H1 (cell line): ENCODE measurements at regions not wholly inside any gene's neighbourhood (a gene's known extent, or its start where the extent isn't known, plus 50 kb on each side); places are given as distances from the start of the nearest gene placed in this dataset.

Experiments used
- CTCF ChIA-PET: fragments of 300-600 bp; sonication (Branson Sonifier 250); formaldehyde crosslinking; loops from one replicate; lab custom pipeline; 2021; ENCODE audit not compliant: partially characterized antibody; lab: Charles Lee
- POLR2A ChIA-PET: fragments of 300-600 bp; sonication (Branson Sonifier 250); formaldehyde crosslinking; loops from one replicate; lab custom pipeline; 2021; ENCODE audit warnings: inconsistent platforms; ENCODE audit not compliant: partially characterized antibody; lab: Charles Lee
- DNase-seq, 2 experiments: peaks; one replicate each; pipeline versions ENCODE4 v3.0.0 to v3.0.0-alpha.2; 2010 to 2022; ENCODE audit warnings: low spot score in 2 of 2, low read depth in 1 of 2, mixed read lengths in 1 of 2
- FAIRE-seq: peaks from 2 replicates; lab custom pipeline; 2011; peaks lifted over from hg19 to GRCh38; lab: Jason Lieb, UNC
- H2AFZ ChIP-seq: 2 replicates; pipeline ENCODE4 v1.8.1; 2012; ENCODE audit warnings: low read length, inconsistent platforms
- H2AK5ac ChIP-seq: 2 replicates; pipeline ENCODE4 v1.6.1; 2013; ENCODE audit warnings: low read depth, low read length
- H2BK120ac ChIP-seq: replicated peaks from 2 replicates; pipeline ENCODE3; 2013; ENCODE audit warnings: low read depth, low read length, inconsistent platforms
- H2BK12ac ChIP-seq: 2 replicates; pipeline ENCODE4 v1.6.1; 2013; ENCODE audit warnings: low read depth, low read length
- H2BK15ac ChIP-seq: 2 replicates; pipeline ENCODE4 v1.6.1; 2013; ENCODE audit warnings: low read length
- H2BK20ac ChIP-seq: 2 replicates; pipeline ENCODE4 v1.6.1; 2013; ENCODE audit warnings: low read length
- H2BK5ac ChIP-seq: 2 replicates; pipeline ENCODE4 v1.6.1; 2013; ENCODE audit warnings: low read depth, low read length
- H3K14ac ChIP-seq: 2 replicates; pipeline ENCODE4 v1.6.1; 2013; ENCODE audit warnings: inconsistent platforms; ENCODE audit not compliant: insufficient read length
- H3K18ac ChIP-seq: 2 replicates; pipeline ENCODE4 v1.6.1; 2013; ENCODE audit warnings: low read length; ENCODE audit errors: extremely low read depth
- H3K23ac ChIP-seq: 2 replicates; pipeline ENCODE4 v1.6.1; 2013; ENCODE audit warnings: inconsistent platforms; ENCODE audit not compliant: insufficient read length
- H3K23me2 ChIP-seq: 2 replicates; pipeline ENCODE4 v1.6.1; 2013; ENCODE audit warnings: low read depth, low read length
- H3K27ac ChIP-seq: 2 replicates; pipeline ENCODE4 v1.6.1; 2011; ENCODE audit warnings: low read depth, low read length, inconsistent platforms
- H3K27me3 ChIP-seq, 4 experiments: replicated peaks in 1 of 4; 1 replicate in 1 of 4; 2 replicates in 3 of 4; pipeline versions ENCODE4 v1.6.1 to v1.8.1; 2011 to 2013; ENCODE audit warnings: low read length in 3 of 4, mild to moderate bottlenecking in 3 of 4, inconsistent platforms in 2 of 4, mixed read lengths in 2 of 4, moderate library complexity in 1 of 4; ENCODE audit not compliant: control insufficient read depth in 3 of 4, insufficient read depth in 3 of 4; ENCODE audit errors: extremely low read depth in 1 of 4
- H3K36me3 ChIP-seq, 4 experiments: 2 replicates each; pipeline versions ENCODE4 v1.6.1 to v1.8.1; 2011 to 2013; ENCODE audit warnings: mild to moderate bottlenecking in 4 of 4, low read length in 3 of 4, moderate library complexity in 2 of 4, control low read depth in 1 of 4, inconsistent platforms in 1 of 4; ENCODE audit not compliant: insufficient read depth in 4 of 4, control insufficient read depth in 2 of 4
- H3K4ac ChIP-seq: replicated peaks from 2 replicates; pipeline ENCODE3; 2013; ENCODE audit warnings: low read length, low read depth, mixed read lengths, inconsistent platforms; ENCODE audit not compliant: insufficient read length
- H3K4me1 ChIP-seq, 4 experiments: replicated peaks in 1 of 4; 1 replicate in 1 of 4; 2 replicates in 3 of 4; pipeline versions ENCODE4 v1.6.1 to v1.8.1; 2011 to 2013; ENCODE audit warnings: low read length in 3 of 4, inconsistent platforms in 2 of 4, mixed read lengths in 1 of 4; ENCODE audit not compliant: insufficient read depth in 4 of 4, control insufficient read depth in 3 of 4
- H3K4me2 ChIP-seq, 2 experiments: 2 replicates each; pipeline versions ENCODE4 v1.6.1 to v1.8.1; 2011 to 2013; ENCODE audit warnings: low read depth in 2 of 2, low read length in 2 of 2, control low read depth in 1 of 2, inconsistent platforms in 1 of 2, mild to moderate bottlenecking in 1 of 2; ENCODE audit not compliant: insufficient read depth in 1 of 2
- H3K4me3 ChIP-seq, 4 experiments: fragments of 200-600, 300-600 bp in 1 of 4; sonication (generic), shearing (Covaris generic), sonication (Bioruptor Twin) in 1 of 4; 2 replicates each; pipeline versions ENCODE4 v1.5.1 to v1.8.1; 2011 to 2016; ENCODE audit warnings: low read length in 4 of 4, low read depth in 3 of 4, control low read depth in 2 of 4, inconsistent platforms in 2 of 4, mild to moderate bottlenecking in 2 of 4, mixed read lengths in 1 of 4, moderate library complexity in 1 of 4; ENCODE audit not compliant: insufficient read depth in 2 of 4; ENCODE audit errors: extremely low read depth in 1 of 4
- H3K56ac ChIP-seq: replicated peaks from 2 replicates; pipeline ENCODE3; 2013; ENCODE audit warnings: low read depth, mild to moderate bottlenecking, mixed read lengths, low read length, inconsistent platforms; ENCODE audit not compliant: insufficient read length
- H3K79me1 ChIP-seq: 2 replicates; pipeline ENCODE4 v1.6.1; 2013; ENCODE audit warnings: low read depth, low read length, control low read depth
- H3K79me2 ChIP-seq, 2 experiments: 2 replicates each; pipeline versions ENCODE4 v1.6.1 to v1.8.1; 2012 to 2013; ENCODE audit warnings: low read length in 2 of 2, mild to moderate bottlenecking in 2 of 2, inconsistent platforms in 1 of 2; ENCODE audit not compliant: insufficient read depth in 2 of 2, control insufficient read depth in 1 of 2
- H3K9ac ChIP-seq, 4 experiments: replicated peaks in 1 of 4; 1 replicate in 1 of 4; 2 replicates in 3 of 4; pipeline versions ENCODE4 v1.6.1 to v1.8.1; 2011 to 2013; ENCODE audit warnings: low read depth in 3 of 4, low read length in 3 of 4, control low read depth in 2 of 4, mild to moderate bottlenecking in 2 of 4, moderate library complexity in 2 of 4, inconsistent platforms in 1 of 4; ENCODE audit errors: extremely low read depth in 1 of 4
- H3K9me3 ChIP-seq, 2 experiments: 2 replicates each; pipeline versions ENCODE4 v1.6.1 to v1.8.1; 2012 to 2013; ENCODE audit warnings: mild to moderate bottlenecking in 2 of 2, moderate library complexity in 2 of 2, control low read depth in 1 of 2, inconsistent platforms in 1 of 2, low read depth in 1 of 2, low read length in 1 of 2, mixed read lengths in 1 of 2; ENCODE audit not compliant: insufficient read depth in 2 of 2
- H4K20me1 ChIP-seq, 2 experiments: replicated peaks in 1 of 2; 2 replicates each; pipeline versions ENCODE3 to v1.8.1; 2011 to 2013; ENCODE audit warnings: inconsistent platforms in 2 of 2, low read length in 2 of 2, mild to moderate bottlenecking in 1 of 2; ENCODE audit not compliant: insufficient read depth in 2 of 2, control insufficient read depth in 1 of 2
- H4K5ac ChIP-seq: 2 replicates; pipeline ENCODE4 v1.6.1; 2013; ENCODE audit warnings: low read length, low read depth, mixed read lengths, inconsistent platforms; ENCODE audit not compliant: insufficient read length
- H4K8ac ChIP-seq: 2 replicates; pipeline ENCODE4 v1.8.0; 2013; ENCODE audit warnings: mild to moderate bottlenecking, moderate library complexity, low read length, inconsistent platforms; ENCODE audit not compliant: insufficient read depth; ENCODE audit errors: extremely low read depth
- H4K91ac ChIP-seq: replicated peaks from 2 replicates; pipeline ENCODE3; 2013; ENCODE audit warnings: low read length, mixed read lengths, inconsistent platforms; ENCODE audit not compliant: insufficient read length
- CBX5 ChIP-seq: fragments of 300-800, 300-1000 bp; sonication (generic); IDR thresholded peaks from 2 replicates; pipeline ENCODE4 v1.7.1; 2016; ENCODE audit warnings: antibody characterized with exemption, low read length, low read depth
- CHD2 ChIP-seq: IDR thresholded peaks from 2 replicates; pipeline ENCODE4 v1.6.1; 2012; ENCODE audit warnings: low read length, improper control_type of control experiment
- EGR1 ChIP-seq: IDR thresholded peaks from 2 replicates; pipeline ENCODE4 v1.6.1; 2011; ENCODE audit warnings: low read depth, low read length, borderline replicate concordance
- HDAC6 ChIP-seq: IDR thresholded peaks from one replicate; pipeline ENCODE4 v1.7.1; 2012; ENCODE audit warnings: low read depth, mild to moderate bottlenecking, inconsistent platforms, low read length, moderate library complexity
- KDM1A ChIP-seq: fragments of 200-600, 300-600 bp; sonication (generic); IDR thresholded peaks from 2 replicates; pipeline ENCODE4 v1.7.1; 2016; ENCODE audit warnings: mild to moderate bottlenecking, low read length, borderline replicate concordance
- RNF2 ChIP-seq: fragments of 200-900, 300-1000 bp; sonication (generic); IDR thresholded peaks from 2 replicates; pipeline ENCODE4 v1.7.1; 2016; ENCODE audit warnings: borderline replicate concordance, low read depth, mild to moderate bottlenecking, antibody characterized with exemption, low read length; ENCODE audit not compliant: poor library complexity, severe bottlenecking; ENCODE audit errors: missing control alignments
- RXRA ChIP-seq: IDR thresholded peaks from 2 replicates; pipeline ENCODE4 v1.6.1; 2011; ENCODE audit warnings: low read depth, mild to moderate bottlenecking, low read length, moderate library complexity; ENCODE audit not compliant: insufficient read depth
- SIRT6 ChIP-seq: IDR thresholded peaks from one replicate; pipeline ENCODE4 v1.7.1; 2012; ENCODE audit warnings: low read length, inconsistent platforms
- SIX5 ChIP-seq: IDR thresholded peaks from 2 replicates; pipeline ENCODE4 v1.6.1; 2011; ENCODE audit warnings: mild to moderate bottlenecking, low read depth, low read length
- WGBS, 2 experiments: shearing (Covaris generic) in 1 of 2; methylation state at CpG; one replicate each; pipeline versions ENCODE4 v1.1.6 to v1.1.7; 2013 to 2015; ENCODE audit warnings: low lambda C conversion rate in 2 of 2, mixed read lengths in 2 of 2, inconsistent platforms in 1 of 2, low coverage in 1 of 2, missing lambda C conversion rate in 1 of 2; ENCODE audit not compliant: insufficient replicate concordance in 2 of 2, insufficient coverage in 1 of 2, insufficient read length in 1 of 2; ENCODE audit errors: extremely low coverage in 1 of 2, missing lambda C conversion rate in 1 of 2; 5-methylcytosine and 5-hydroxymethylcytosine counted together

DNA sequence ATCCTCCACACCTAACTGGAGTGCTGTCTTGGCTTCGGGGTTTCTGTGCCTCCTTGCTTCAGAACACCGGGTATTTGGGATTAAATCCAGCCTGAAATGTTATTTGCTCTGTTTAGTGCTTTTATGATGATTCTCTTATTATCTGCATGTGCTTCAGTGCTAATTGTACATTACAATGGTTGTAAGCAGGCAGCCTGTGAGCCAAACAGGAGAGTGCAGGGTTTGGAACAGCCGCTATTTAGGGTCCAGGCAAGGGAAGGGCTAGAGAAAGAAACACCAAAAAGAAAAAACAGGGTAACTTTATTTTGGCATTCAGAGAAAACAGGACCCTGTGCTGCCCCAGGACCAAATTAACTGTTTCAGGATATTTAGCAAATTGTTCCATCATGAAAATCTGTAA is 72.7 kb downstream of the RCN1 start:
- FAIRE-seq (no peak), DNase-seq (no peak)
- H3K9ac ChIP-seq = no peak overlapping the region
- H2AFZ ChIP-seq = no peak overlapping the region; the same call in 1 of the 2 replicates
- H2AK5ac ChIP-seq = no peak overlapping the region
- no peak overlapping the region for H4K91ac ChIP-seq
- H4K20me1 ChIP-seq = no peaks in the 10 kb centered on the region
- H3K14ac ChIP-seq = no peak overlapping the region
- H3K9me3 ChIP-seq = no peaks in the 10 kb centered on the region
- TF ChIP-seq CBX5 (no peak), SIRT6 (no peak), HDAC6 (no peak), CHD2 (no peak), RNF2 (no peak), EGR1 (no peak), RXRA (no peak), KDM1A (no peak), SIX5 (no peak)
- no peaks in the 10 kb centered on the region for H3K36me3 ChIP-seq
- no peak overlapping the region for H3K27ac ChIP-seq
- CTCF ChIA-PET = interaction anchor here (2.5 to 10.0 kb wide), 2 partner anchors 12 to 73 kb away, joined by 5 to 74 read pairs; partner anchors contain the start of gene RCN1
- no peak overlapping the region for H4K5ac ChIP-seq
- no peak overlapping the region for H3K4ac ChIP-seq
- no peak overlapping the region for H2BK20ac ChIP-seq
- H2BK15ac ChIP-seq = no peak overlapping the region
- no peaks in the 10 kb centered on the region for H3K27me3 ChIP-seq
- no peak overlapping the region for H3K56ac ChIP-seq
- H3K4me1 ChIP-seq = no peaks in the 10 kb centered on the region
- no peak overlapping the region for H3K4me2 ChIP-seq
- no peak overlapping the region for H3K23ac ChIP-seq
- POLR2A ChIA-PET = no interaction called here
- no peak overlapping the region for H4K8ac ChIP-seq
- H2BK120ac ChIP-seq = no peak overlapping the region
- no peaks in the 10 kb centered on the region for H3K79me1 ChIP-seq
- H2BK12ac ChIP-seq = no peak overlapping the region
- no peak overlapping the region for H3K4me3 ChIP-seq
- H3K18ac ChIP-seq = no peak overlapping the region
- no peaks in the 10 kb centered on the region for H3K79me2 ChIP-seq
- H3K23me2 ChIP-seq = no peaks in the 10 kb centered on the region
- H2BK5ac ChIP-seq = no peak overlapping the region
- 85% methylated on average over 3 of the region's 3 CpGs; no CpG with 5 or more reads in 1 of the 2 experiments for WGBS, 2 experiments
